NCI-H460 (cell line): ENCODE measurements at regions not wholly inside any gene's neighbourhood (a gene's known extent, or its start where the extent isn't known, plus 50 kb on each side); places are given as distances from the start of the nearest gene placed in this dataset.

Source experiments
- DNase-seq: peaks from one replicate; pipeline ENCODE4 v3.0.0-alpha.2; 2016; ENCODE audit warnings: low read depth; ENCODE audit errors: extremely low read depth

GRCh38 chr1:36584874-36585453, 102.3 kb upstream of the CSF3R start:
- DNase-seq: no peak

DNA sequence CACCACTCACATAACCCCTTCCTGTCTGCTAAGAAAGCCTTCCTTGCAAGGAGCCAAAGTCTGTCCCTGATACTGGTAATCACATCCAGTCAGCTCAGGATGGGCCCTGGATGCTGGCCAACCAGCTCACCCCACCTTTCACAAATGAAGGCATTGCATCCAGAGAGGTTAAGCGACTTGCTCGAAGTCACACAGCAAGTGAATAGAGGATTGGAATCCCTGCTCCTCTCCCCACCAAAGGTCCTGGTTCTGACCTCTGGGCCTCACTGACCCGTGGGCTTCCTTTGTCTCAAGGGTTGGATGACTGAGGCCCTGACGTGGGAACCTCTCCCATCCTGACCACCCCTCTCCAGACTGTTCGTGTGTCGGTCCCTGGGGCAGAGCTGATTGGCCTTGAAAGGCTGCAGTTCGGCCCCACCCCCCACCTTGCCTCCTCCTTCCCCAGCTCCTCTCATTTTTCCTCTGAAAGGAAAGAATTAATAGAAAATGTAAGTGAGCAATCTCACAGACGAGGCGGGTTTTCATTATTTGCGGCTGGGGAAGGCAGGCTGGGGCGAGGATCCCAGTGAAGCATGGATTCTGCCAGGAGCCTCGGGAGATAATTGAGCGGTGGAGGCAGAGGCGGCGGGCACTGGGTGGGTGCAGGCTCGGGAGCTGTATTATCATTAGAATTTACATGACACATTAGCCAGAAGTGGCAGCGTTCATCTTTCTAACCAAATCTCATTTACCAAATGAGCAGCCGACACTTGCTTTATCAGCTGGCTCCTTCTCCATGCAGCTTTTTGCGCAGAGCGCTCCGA, 101.5 kb upstream of the CSF3R start:
- DNase-seq: no peak

GRCh38 chr1:36583080-36583479, 100.4 kb upstream of the CSF3R start:
- no peak for DNase-seq

GRCh38 chr1:36582066-36582755, 99.5 kb upstream of the CSF3R start:
- DNase-seq: no peak

DNA sequence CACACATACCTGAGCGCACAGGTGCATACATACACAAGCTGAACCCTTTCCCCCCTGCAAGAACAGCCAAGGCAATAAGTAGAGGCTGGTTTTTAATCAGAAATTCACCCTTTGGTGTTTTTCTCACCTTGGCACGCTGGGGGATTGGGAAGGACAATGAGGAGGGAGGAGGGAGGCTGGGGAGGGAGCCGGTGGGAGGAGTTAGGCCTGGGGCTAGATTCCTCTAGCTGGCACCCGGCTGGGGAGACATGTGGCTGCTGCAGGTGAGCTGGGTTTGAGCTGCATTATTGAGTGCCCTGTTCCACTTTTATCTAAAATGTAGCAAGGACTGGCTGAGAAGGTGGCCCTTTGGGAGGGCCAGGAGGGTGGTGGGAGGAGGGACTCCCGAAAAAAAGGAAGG, 97.8 kb upstream of the CSF3R start:
- no peak for DNase-seq

DNA sequence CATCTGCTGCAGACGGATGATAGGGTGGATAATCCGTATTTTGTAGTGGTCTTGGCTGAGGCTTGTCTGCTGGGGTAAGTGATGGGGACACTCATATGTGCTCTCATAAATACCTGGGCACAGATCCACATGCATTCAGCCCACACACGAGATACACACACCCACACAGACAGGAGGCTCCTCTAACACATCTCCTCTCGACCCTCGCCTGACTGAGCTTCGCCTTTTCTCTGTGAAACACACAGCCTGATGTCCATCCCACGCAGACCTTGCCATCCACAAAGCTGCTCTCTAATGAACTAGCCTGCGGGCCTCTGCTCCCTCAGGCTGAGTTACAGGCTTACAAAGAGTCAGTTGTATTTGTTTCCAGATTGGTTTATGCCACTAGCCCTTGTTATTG, 96.3 kb upstream of the CSF3R start:
- no peak for DNase-seq

- no peak for DNase-seq
These were observed 93.9 kb upstream of the CSF3R start for GRCh38 chr1:36576551-36577110.

- peak; percentile 30 for DNase-seq
These were observed 93.4 kb upstream of the CSF3R start for GRCh38 chr1:36576118-36576517.

DNA sequence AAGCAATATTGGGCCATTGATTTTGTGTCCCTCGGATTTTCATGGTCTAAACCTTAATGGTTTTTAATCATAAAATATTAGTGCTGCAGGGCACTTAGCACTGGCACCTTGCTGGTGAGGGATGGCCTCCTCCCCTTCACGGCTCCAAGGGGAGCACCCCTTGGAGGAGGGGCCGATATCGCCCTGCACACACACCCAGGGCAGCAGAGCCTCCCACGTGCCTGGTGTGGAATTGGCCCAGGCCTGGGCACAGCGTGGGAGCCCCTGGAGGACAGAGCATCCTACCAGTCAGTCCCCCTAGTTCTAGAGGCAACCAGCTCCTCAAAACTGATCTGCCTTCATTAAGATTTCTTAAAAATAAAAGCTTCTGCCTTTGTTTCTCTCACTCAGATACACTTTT, 90.7 kb upstream of the CSF3R start:
- no peak for DNase-seq

DNA sequence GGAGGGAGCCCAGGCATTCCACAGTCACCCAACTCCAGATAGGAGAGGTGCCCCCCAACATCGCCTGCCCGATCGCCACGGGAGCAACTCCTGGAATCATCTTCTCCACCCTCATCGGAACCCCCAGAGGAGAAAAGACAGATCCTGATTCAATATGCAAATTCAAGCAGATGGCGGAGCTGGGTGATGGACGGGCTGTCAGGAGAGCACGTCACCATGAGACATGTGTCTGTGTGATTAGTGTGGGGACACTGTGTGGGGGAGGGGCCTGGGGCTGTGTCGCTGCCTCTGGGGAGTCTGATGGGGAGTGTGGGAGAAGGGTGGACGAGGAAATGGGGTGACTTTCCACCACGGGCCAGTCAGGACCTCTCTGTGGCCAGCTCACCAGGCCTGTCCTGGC, 90.2 kb upstream of the CSF3R start:
- no peak for DNase-seq

- no peak for DNase-seq
These were observed 89.5 kb upstream of the CSF3R start for GRCh38 chr1:36572142-36572715.

- no peak for DNase-seq
These were observed 88.4 kb upstream of the CSF3R start for GRCh38 chr1:36571106-36571505.

DNA sequence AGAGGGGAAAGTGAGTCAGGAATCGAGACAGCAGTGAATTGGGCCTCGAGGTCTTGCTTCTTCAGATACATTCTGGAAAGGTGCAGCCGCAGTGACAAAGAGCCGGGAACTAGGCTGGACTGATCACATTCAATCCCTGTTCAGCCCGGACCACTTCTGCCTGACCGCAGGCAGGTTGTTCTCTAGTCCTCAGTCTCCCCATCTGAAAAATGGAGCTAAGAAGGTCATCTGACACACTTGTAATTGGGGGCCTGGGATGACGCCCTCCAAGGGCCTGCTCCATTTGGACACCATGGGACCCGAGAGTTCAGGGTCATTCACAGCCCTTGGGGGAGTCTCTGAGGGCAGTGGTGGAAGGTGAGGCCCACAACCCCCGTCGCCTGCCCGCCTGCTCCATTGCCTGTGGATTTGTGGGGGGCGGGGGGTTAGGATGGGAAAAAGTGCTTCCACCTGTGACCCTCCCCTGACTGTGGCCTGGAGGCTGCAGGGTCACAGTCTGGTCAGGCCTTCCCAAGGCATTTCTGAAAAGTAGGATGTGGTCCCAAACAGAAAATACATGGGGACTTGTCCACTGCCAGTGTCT, 87.9 kb upstream of the CSF3R start:
- DNase-seq: no peak

DNA sequence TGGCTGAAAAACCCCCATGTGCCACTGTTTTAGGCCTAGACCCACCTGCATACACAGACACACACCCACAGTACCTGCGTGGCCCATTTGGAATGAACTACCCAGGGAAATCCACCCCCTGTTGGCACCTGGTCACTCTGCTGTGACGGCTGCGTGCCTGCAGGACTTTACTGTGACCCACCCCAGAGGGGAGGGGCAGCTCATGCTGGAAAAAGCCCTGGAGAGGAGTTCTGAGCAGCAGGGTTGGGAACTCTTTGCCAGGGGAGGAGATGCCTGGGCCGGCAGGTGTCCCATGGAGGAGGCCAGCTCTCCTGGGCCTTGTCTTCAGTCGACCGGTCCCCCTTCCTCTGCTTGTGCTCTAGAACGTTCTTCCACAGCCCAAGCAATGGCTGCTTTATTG, 87.3 kb upstream of the CSF3R start:
- no peak for DNase-seq

DNA sequence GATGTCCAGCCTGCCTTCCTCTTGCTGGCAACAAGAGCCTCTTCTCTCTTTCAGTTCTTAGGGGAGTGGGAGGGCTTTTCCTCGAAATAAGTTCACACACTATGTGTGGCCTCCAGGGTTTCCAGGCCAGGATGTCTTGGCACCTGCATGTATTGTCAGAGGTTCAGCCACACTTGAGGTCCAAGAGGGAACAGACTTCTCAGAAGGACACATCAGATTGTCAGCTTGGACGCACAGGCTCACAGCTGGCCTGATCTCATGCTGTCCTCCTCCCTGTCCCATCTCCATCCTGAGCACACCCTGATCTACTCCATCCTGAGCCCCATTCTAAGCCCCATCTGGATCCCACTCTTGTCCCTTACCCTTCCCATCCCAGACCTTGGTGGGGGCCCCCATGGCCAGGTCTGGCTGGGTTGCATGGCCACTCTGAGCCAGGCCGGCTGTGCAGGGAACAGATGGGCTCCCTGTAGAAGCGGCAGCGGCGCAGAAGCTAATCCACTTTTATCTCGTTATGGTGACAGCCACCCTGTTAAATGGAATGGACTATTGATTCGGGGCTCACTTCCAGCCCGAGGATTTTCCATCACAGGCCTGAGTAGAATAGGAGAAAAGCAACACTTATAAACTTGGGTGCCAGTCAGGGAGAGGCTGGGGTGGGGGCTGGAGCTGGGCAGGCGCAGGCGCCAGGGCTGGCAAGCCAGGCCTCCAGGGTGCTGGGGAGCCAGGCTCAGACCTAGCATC, 85.1 kb upstream of the CSF3R start:
- DNase-seq: no peak

GRCh38 chr1:36565576-36566501, 83.1 kb upstream of the CSF3R start:
- no peak for DNase-seq

DNA sequence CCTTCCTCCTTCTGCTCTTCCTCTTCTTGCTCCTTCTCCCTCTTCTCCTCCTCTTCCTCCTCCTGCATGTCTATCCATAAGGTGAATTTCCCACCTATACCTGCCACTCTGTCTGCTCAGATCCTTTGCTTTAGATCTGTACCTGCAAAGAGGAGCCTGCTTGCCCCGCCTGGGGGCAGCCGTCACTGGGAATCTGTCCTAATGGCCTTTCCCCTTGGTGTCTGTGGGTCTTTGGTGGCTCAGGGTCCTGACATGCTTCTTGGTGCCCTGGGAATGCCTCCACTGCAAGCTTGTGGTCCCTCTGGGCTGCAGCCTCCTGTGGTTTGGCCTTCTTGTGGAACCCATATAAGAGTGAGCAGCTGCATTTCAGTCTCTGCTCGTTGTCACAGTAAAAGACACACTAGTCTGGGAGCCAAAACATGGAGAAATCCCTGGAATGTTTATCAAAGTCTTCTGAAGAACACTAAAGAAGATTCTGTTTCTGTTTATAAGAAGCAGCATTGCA, 79.5 kb upstream of the CSF3R start:
- no peak for DNase-seq

DNA sequence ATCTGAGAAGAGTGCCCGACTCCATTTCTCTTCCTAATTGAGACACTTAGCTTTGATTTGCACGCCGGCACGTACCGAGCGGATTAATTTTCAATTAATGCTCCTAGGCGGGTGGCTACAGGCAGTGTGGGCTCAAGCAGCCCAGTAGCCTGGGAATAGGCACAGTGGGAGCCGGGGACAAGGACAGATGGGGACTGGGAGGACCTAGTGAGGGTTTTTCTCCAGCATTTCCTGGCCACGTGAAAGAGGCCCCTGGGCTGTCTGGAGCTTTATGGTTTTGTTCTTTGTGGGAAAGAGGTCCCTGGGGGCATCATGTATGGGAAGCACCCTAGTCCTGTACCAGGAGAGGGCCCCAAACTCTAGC, 78.6 kb upstream of the CSF3R start:
- no peak for DNase-seq
